Panc1 (cell line): ENCODE measurements at regions not wholly inside any gene's neighbourhood (a gene's known extent, or its start where the extent isn't known, plus 50 kb on each side); places are given as distances from the start of the nearest gene placed in this dataset.

Experiments
- SIN3A ChIP-seq: IDR thresholded peaks from 2 replicates; pipeline ENCODE4 v1.6.1; 2012; ENCODE audit warnings: low read depth, mild to moderate bottlenecking, low read length, moderate library complexity, borderline replicate concordance; ENCODE audit not compliant: insufficient read depth
- TF ChIP-seq, protein P1 (sequence below), 2 experiments: IDR thresholded peaks; 2 replicates each; pipeline ENCODE4 v1.6.1; 2011 to 2012; ENCODE audit warnings: low read depth in 2 of 2, control low read depth in 1 of 2, low read length in 1 of 2, mild to moderate bottlenecking in 1 of 2, moderate library complexity in 1 of 2; ENCODE audit not compliant: insufficient read depth in 1 of 2
- TF ChIP-seq, protein P2 (sequence below): fragments of 450-650 bp; IDR thresholded peaks from 2 replicates; pipeline ENCODE4 v1.5.1; 2017; ENCODE audit warnings: mild to moderate bottlenecking

DNA sequence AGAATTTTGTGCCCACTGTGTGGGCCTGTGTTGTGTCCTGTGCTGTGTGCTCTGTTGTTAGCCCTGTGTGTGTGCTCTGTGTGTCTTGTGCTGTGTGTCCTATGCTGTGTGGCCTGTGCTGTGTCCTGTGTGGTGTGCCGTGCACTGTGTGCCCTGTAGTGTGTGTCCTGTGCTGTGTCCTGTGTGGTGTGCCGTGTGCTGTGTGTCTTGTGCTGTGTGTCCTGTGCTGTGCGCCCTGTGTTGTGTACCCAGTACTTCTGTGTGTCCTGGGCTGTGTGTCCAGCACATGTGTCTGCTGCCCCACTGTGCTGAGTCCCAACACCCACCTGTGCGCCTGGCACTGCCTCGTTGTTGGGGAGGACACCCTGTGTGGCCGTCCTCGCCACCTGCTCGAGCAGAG is 53.2 kb upstream of the CHRNA7 start:
- TF ChIP-seq, protein P1, sequence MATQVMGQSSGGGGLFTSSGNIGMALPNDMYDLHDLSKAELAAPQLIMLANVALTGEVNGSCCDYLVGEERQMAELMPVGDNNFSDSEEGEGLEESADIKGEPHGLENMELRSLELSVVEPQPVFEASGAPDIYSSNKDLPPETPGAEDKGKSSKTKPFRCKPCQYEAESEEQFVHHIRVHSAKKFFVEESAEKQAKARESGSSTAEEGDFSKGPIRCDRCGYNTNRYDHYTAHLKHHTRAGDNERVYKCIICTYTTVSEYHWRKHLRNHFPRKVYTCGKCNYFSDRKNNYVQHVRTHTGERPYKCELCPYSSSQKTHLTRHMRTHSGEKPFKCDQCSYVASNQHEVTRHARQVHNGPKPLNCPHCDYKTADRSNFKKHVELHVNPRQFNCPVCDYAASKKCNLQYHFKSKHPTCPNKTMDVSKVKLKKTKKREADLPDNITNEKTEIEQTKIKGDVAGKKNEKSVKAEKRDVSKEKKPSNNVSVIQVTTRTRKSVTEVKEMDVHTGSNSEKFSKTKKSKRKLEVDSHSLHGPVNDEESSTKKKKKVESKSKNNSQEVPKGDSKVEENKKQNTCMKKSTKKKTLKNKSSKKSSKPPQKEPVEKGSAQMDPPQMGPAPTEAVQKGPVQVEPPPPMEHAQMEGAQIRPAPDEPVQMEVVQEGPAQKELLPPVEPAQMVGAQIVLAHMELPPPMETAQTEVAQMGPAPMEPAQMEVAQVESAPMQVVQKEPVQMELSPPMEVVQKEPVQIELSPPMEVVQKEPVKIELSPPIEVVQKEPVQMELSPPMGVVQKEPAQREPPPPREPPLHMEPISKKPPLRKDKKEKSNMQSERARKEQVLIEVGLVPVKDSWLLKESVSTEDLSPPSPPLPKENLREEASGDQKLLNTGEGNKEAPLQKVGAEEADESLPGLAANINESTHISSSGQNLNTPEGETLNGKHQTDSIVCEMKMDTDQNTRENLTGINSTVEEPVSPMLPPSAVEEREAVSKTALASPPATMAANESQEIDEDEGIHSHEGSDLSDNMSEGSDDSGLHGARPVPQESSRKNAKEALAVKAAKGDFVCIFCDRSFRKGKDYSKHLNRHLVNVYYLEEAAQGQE (IDR thresholded peaks at IDR 0.05; ENCODE audit: insufficient read depth in 1 of 2, low read depth in 2 of 2, low read length in 1 of 2), result no peak
- TF ChIP-seq, protein P2, sequence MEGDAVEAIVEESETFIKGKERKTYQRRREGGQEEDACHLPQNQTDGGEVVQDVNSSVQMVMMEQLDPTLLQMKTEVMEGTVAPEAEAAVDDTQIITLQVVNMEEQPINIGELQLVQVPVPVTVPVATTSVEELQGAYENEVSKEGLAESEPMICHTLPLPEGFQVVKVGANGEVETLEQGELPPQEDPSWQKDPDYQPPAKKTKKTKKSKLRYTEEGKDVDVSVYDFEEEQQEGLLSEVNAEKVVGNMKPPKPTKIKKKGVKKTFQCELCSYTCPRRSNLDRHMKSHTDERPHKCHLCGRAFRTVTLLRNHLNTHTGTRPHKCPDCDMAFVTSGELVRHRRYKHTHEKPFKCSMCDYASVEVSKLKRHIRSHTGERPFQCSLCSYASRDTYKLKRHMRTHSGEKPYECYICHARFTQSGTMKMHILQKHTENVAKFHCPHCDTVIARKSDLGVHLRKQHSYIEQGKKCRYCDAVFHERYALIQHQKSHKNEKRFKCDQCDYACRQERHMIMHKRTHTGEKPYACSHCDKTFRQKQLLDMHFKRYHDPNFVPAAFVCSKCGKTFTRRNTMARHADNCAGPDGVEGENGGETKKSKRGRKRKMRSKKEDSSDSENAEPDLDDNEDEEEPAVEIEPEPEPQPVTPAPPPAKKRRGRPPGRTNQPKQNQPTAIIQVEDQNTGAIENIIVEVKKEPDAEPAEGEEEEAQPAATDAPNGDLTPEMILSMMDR, result no peak
- TF ChIP-seq SIN3A, result no peak
